DMS79 (cell line): ENCODE measurements at regions not wholly inside any gene's neighbourhood (a gene's known extent, or its start where the extent isn't known, plus 50 kb on each side); places are given as distances from the start of the nearest gene placed in this dataset.

Experiments
- DNase-seq: peaks from one replicate; lab custom pipeline; 2025; lab: John Stamatoyannopoulos, UW

GRCh38 chr18:61727241-61728193 lies 165.3 kb downstream of the RNF152 start:
- DNase-seq = no peak

DNA sequence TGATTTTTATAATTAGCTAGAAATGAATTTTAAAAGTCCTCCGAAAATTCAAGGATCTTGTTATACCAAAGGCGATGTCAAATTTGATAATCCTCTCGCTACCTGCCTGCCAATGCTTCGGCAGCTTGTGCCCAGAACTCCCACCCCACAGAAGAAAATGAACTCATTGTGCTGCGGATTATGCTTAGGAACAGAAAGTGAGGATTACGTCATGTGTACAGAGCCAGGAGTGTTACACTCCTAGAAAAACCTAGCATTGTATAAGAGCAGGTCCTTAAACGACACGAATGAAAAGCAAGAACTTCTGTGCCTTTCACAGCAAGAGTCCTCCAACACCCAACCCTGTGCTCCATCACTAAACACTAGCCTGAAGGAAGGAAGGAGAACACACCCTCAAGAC lies 168.3 kb downstream of the RNF152 start:
- no peak for DNase-seq

DNA sequence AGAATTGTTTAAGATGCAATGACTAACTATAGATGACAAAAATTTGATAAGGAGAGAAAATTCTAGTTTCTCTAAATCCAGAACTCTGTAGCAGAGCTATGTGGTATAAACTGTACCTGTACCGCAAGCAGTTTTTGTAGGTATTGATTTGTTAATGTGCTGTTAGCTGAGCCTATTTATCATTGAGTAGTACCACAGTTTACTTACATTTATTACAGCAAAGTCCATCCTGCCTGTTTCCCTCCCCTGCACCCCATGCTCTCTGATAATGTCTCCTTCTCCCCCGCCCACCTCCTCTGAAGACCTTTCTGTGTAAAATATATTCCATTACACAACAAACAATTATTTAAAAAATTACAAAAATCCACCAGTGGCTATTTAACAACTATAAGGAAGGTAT lies 170.6 kb downstream of the RNF152 start:
- no peak for DNase-seq

DNA sequence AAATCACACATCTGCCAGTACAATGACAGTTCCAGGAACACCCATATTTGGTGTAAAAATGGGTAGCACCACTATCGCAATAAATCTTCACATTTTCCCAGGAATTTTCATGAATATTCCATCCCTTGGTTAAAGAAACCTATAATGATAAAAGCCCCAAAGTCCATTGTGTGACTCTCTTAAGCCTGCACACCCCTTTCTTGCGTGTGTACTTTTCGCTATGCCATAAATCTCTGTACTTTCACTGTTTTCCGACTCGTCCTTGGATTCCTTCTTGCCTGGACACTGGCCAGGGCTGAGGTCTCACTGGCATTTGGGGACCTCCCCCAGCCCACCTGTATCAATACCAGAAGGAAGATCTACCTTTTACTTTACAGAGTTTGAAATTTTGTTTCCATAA lies 172.3 kb downstream of the RNF152 start:
- DNase-seq = no peak

DNA sequence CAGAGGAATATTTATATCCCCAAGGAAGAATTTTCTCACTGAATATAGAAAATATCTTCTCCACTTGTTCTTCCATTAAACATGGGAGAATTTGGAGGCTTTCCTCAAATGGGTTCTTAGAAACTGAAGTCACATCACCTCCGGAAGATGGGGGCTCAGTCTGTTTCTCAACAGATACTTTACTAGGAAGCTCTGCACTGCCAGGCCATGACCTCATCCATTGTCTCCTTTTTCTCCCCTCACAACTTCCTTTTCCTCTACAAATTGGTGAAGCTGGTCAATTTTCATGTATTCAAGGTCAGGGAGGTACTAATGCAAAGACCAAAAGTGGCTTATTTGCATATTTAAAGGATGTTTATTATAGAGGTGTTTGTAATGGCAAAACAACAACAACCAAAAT lies 173.1 kb downstream of the RNF152 start:
- no peak for DNase-seq

DNA sequence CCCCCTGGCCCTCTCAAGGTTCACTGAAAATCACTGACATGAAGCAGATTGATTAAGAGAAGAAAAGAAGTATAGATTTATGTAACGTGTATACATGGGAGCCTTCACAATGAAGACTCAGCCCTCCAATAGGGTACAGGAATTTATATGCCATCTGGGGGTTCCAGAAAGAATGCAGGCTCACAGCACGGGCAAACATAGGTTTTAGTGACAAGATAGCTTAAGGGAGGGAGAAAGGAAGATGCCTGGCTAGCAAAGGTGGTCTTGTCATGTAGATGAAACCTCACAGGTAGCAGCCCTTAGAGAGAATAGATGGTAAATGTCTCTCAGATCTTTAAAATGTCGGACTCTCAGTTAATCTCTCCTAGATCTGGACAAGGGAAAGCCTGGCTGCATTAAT lies 173.9 kb downstream of the RNF152 start:
- DNase-seq = no peak

- DNase-seq = no peak
These were observed 178.4 kb downstream of the RNF152 start for GRCh38 chr18:61714421-61714820.

DNA sequence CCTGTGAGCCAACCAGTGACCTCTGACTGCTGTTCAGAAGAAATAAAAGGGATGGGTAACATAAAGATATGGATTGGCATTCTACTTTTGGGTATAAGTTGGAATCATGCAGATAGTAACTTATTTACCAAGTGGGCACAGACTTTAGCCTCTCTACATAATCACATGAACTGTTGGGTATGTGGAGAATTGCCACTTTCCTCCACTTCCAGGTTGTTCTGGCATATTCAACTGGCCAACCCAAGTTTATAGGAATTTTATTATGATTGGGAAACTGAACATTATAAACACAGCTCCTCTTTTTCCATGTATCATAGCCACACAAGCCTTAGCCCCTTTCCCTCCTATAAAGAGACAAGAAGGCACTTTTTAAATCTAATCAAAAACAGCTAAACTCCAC lies 179.3 kb downstream of the RNF152 start:
- no peak for DNase-seq

DNA sequence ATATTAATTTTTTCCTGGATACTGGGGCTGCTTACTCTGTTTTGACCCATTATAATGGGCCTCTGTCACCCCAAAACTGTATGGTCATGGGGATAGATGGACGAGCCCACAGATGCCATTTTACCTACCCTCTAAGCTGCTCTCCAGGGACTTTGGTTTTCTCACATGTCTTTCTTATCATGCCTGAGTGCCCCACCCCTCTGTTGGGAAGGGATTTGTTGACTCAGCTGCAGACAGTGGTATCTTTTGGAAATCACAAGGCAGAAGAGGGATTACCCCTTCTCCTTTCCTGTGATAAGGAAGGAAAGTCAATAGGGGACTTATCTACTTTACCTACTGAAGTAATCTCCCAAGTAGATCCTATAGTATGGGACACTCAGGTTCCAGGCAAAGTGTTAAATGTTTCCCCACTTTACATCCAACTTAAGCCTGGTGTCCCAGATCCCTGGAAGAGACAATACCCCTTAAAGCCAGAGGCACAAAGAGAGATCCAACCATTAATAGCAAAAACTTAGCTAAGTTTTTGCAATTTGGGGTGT lies 182.7 kb downstream of the RNF152 start:
- DNase-seq = no peak

DNA sequence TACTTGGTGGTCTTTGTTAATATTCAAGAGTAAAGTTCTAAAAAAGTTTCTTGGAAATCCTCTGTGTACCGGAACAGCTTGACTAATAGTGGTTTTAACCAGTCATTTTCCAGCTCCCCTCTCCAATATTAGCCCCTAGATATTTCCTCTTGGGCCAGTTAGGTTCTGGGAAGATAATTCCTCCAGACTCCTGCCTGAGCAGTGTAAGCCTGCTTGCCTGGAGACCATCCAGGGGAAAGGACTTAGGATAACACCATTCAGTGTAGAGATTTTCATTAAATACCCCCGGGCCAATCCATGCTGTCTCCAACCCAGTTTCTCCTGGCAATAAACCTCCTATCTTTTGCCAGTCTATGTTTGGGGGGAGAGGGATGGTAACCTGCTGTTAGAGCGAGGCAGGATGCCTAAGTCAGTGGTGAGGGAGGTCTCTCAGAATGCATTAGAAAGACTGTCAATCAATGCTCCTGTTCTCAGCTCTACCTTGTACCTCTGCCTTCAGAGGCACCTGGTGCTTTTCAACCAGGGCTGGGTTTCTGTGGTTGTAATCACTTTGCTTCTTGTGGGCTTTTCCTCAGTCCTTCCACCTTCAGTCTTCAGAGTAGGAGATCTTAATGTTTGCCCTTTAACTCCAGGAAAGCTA lies 186.4 kb downstream of the RNF152 start:
- DNase-seq = no peak

DNA sequence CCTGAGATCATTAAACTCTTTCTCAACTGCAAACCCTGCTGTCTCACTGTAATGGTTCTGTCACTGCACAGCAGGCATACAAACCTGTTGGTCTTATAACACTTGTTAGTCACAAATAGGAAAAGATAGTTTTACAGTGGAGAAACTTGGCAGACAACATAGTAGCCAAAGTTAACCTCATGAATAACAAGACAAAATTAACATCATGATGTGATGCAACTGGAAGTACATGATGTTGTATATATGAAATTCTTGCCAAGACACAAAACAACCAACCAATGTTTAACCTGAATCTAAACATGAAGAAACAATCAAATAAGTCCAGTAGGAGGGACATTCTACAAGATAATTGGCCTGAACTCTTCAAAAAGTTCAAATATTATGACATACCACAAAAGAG lies 189.3 kb downstream of the RNF152 start:
- no peak for DNase-seq

- no peak for DNase-seq
These were observed 190.8 kb downstream of the RNF152 start for GRCh38 chr18:61702007-61702406.

- no peak for DNase-seq
These were observed 193.3 kb downstream of the RNF152 start for GRCh38 chr18:61699397-61700110.

DNA sequence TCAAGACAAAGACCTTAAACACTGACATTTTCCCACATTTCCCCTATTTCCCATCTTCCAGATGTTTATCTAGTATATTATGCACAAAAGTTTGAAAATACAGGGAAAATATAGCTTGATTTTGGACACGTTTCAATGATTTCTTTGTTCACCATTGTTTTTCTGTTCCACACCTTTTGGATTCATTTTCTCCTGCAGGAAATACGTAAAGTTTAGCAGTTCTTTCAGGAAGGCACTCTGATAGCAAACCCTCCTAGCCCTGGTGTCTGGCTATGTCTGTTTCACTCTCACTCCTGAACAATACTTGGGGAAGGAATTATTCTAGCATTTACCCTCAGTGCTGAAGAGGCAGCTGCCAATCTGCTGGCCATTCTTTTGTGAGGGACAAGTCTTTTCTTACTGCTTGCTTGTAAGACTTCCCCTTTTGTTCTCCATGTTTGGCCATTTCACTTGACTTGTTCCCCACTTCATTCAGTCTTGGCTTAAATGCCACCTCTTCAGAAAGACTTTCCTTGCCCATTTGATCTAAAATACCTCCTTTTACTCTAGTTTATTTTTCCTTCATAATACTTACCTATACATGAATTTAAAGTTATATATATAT lies 195.4 kb downstream of the RNF152 start:
- DNase-seq = no peak

DNA sequence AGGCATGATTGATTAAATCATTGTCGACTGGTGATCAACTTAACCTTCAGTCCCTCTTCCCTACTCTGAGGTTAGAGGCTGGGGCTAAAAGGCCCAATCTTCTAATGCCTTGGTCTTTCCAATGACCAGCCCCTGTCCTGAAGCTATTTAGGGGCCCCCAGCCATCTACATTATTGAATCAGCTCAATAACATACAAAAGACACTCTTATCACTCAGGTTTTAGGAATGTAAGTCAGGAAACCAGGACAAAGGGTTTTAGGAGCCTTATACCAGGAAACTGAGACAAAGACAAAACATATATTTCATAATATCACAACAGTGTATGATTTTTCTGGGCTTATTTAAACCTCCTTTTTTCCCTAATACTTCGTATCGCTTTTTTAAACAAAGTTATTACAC lies 198.6 kb downstream of the RNF152 start:
- DNase-seq = no peak

DNA sequence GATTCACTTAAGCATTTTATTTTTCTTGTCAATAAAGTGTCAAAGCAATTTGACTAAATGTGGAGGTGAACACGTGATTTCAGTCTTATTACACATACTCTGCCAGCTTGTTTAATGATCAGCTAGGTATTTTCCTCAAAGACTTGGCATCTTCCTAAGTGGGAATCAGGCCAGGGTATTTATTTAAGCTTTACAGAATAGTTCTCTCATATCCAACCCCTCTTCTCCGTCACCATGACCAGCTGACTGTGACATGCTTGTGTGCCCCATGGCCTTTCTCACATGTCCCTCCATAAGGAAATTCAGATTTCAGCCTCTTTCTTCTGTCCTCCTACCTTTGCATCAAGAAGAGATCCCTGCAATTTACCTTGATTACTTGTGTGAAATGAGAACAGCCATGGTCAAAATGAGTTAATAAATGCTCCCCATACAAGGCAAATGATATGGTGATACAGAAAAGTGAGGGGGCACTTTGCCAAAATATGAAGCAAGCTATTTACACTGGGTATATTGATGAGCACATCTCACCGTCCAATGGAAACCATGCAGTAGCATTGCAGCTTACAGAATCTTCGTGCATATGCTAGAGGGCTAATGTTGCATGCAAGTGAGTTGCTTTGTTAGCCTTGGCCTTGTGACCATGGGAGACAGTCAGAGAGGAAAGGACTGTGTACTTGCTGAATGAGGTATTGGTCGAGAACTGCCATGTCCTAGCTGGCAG lies 202.2 kb downstream of the RNF152 start:
- no peak for DNase-seq

- DNase-seq = no peak
These were observed 205.5 kb downstream of the RNF152 start for GRCh38 chr18:61687317-61687716.

- no peak for DNase-seq
These were observed 209.0 kb downstream of the RNF152 start for GRCh38 chr18:61683856-61684255.

GRCh38 chr18:61681065-61681464 lies 211.7 kb downstream of the RNF152 start:
- no peak for DNase-seq

DNA sequence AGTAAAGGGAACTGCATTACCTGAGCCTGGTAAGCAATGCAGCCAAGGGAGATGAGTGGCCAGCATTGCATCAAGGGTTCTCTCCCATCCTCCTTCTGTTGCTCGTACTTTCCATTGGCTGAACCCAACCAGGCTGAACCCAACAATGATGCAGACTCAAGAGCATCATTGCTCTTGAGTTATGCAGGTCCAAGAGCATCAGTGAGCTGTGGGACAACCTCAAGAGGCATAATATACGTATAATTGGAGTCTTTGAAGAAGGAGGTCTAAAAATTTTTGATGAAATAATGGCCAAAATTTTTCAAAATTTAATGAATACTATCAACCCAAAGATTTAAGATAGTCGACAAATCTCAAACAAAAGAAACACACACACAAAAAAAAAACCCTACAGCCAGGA lies 213.0 kb downstream of the RNF152 start:
- DNase-seq = no peak

GRCh38 chr18:61677435-61677970 lies 215.3 kb downstream of the RNF152 start:
- DNase-seq = no peak
